ENCODE measurements at regions not wholly inside any gene's neighbourhood (a gene's known extent, or its start where the extent isn't known, plus 50 kb on each side); places are given as distances from the start of the nearest gene placed in this dataset.

DNA sequence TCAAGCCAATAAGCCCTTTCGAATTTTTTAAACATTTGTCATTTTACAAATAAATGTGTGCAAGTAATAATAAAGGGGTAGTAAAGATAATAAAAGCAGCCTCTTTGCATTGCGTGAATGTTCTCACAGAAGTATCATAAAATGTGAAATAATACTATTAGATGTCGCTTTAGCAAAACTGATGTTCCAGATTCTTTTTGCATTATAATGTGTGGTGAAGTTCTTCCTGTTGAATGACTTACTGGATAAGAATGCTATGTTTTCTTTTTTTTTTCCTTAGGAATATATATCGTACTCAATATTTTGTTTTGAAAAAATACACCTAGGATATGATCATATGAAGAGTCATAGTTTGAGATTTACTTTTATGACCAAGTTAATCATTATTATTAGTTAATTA is 85.2 kb upstream of the CDH12 start:
- H3K27me3 ChIP-seq (ENCODE audit: control insufficient read depth in 3 of 3, insufficient read depth in 3 of 3, low read depth in 1 of 3, low read length in 3 of 3), result no peaks in the 10 kb centered on the region
- H2AFZ ChIP-seq (ENCODE audit: low read length), result no peak overlapping the region
- no peak overlapping the region for H2BK120ac ChIP-seq (ENCODE audit: low read depth, low read length)
- H4K8ac ChIP-seq (ENCODE audit: low read depth, low read length), result no peak overlapping the region
- H3K23ac ChIP-seq (ENCODE audit: low read depth, low read length, poor library complexity), result no peak overlapping the region
- H3K4me1 ChIP-seq (ENCODE audit: control insufficient read depth in 2 of 2, insufficient read depth in 1 of 2, low read depth in 1 of 2, low read length in 2 of 2), result no peaks in the 10 kb centered on the region
- H3K9me3 ChIP-seq (replicated peaks in 1 of 2; ENCODE audit: control insufficient read depth in 2 of 2, insufficient read depth in 1 of 2, low read depth in 1 of 2, low read length in 2 of 2), result no peaks in the 10 kb centered on the region
- H3K27ac ChIP-seq (replicated peaks; ENCODE audit: low read length), result no peak overlapping the region
- no peak overlapping the region for H3K14ac ChIP-seq (ENCODE audit: low read length)
- H3K79me1 ChIP-seq (ENCODE audit: low read depth, low read length), result no peaks in the 10 kb centered on the region
- no peak for DNase-seq (ENCODE audit: low spot score)
- no peak overlapping the region for H2BK15ac ChIP-seq (ENCODE audit: low read length)
- no peak overlapping the region for H3K4me3 ChIP-seq (ENCODE audit: low read length in 2 of 2)
- H3K4ac ChIP-seq (ENCODE audit: low read length), result no peak overlapping the region
- H2BK5ac ChIP-seq (ENCODE audit: low read length), result no peak overlapping the region
- no peak overlapping the region for H2BK12ac ChIP-seq (ENCODE audit: low read length)
- no CpG with 5 or more reads among the region's 4 CpGs for WGBS, 2 donors (ENCODE audit: extremely low coverage in 2 of 2, insufficient read length in 2 of 2, insufficient replicate concordance in 1 of 2)
- no peak overlapping the region for H3K9ac ChIP-seq (ENCODE audit: low read depth, low read length, poor library complexity)
- H4K91ac ChIP-seq (ENCODE audit: low read depth, low read length, poor library complexity), result no peak overlapping the region
- H3K18ac ChIP-seq (ENCODE audit: low read length), result no peak overlapping the region
- no peak overlapping the region for H3K4me2 ChIP-seq (ENCODE audit: insufficient read depth, low read length, poor library complexity, severe bottlenecking)
- no peaks in the 10 kb centered on the region for H3K36me3 ChIP-seq (replicated peaks in 1 of 2; ENCODE audit: control insufficient read depth in 2 of 2, insufficient read depth in 2 of 2, low read length in 2 of 2)
- no peak overlapping the region for H2AK5ac ChIP-seq (ENCODE audit: low read depth, low read length)

DNA sequence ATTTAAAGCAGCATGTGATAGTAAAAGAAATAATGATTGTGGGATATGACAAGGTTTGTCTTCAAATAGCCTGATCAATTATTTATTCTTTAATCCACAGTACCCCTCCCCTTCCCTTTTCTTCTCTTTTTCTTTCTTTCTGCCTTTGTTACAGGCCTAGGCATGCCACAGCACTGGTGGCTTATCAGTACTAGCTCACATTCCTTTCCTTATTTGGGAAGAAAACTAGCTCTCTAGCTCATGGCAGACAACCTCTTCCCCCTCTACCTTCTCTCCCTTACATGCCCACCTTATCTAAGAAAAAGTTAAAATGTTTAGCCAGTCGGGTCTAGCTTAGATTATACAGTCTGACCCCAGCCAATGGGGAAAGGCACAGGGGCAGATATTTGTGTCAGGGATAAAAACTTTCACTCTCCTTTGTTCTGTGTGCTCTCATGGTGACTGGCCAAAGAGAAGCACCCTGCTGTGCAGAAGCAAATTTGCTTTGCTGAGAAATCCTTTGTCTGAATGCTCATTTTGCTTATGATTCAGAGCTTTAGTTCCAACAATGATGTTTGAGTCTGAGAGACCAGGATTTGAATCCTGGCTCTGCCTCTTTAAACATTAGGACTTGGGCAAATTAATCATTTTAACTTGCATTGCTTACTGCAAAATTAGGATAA is 75.8 kb upstream of the CDH12 start:
- peak overlapping the region; percentile 76 for H2AFZ ChIP-seq (ENCODE audit: low read length)
- peak; percentile 9 for DNase-seq (ENCODE audit: low spot score)
- H3K14ac ChIP-seq (ENCODE audit: low read length), result no peak overlapping the region
- H3K27me3 ChIP-seq (ENCODE audit: control insufficient read depth in 3 of 3, insufficient read depth in 3 of 3, low read depth in 1 of 3, low read length in 3 of 3), result no peaks in the 10 kb centered on the region
- no peak overlapping the region for H2BK12ac ChIP-seq (ENCODE audit: low read length)
- H2BK5ac ChIP-seq (ENCODE audit: low read length), result no peak overlapping the region
- H2AK5ac ChIP-seq (ENCODE audit: low read depth, low read length), result no peak overlapping the region
- no peaks in the 10 kb centered on the region for H3K79me1 ChIP-seq (ENCODE audit: low read depth, low read length)
- H3K27ac ChIP-seq (replicated peaks; ENCODE audit: low read length), result peak overlapping the region; percentile 71
- H3K18ac ChIP-seq (ENCODE audit: low read length), result no peak overlapping the region
- H3K4me1 ChIP-seq (ENCODE audit: control insufficient read depth in 2 of 2, insufficient read depth in 1 of 2, low read depth in 1 of 2, low read length in 2 of 2), result no peaks in the 10 kb centered on the region
- peaks cover 3 to 6% of the 10 kb centered on the region in 2 donors for H3K9me3 ChIP-seq (replicated peaks in 1 of 2; ENCODE audit: control insufficient read depth in 2 of 2, insufficient read depth in 1 of 2, low read depth in 1 of 2, low read length in 2 of 2)
- H3K36me3 ChIP-seq (replicated peaks in 1 of 2; ENCODE audit: control insufficient read depth in 2 of 2, insufficient read depth in 2 of 2, low read length in 2 of 2), result no peaks in the 10 kb centered on the region
- no peak overlapping the region for H3K23ac ChIP-seq (ENCODE audit: low read depth, low read length, poor library complexity)
- no peak overlapping the region for H4K91ac ChIP-seq (ENCODE audit: low read depth, low read length, poor library complexity)
- H3K4me3 ChIP-seq (ENCODE audit: low read length in 2 of 2), result no peak overlapping the region
- WGBS, 2 donors (ENCODE audit: extremely low coverage in 2 of 2, insufficient read length in 2 of 2, insufficient replicate concordance in 1 of 2), result no CpG with 5 or more reads among the region's 1 CpG
- H4K8ac ChIP-seq (ENCODE audit: low read depth, low read length), result no peak overlapping the region
- H3K4ac ChIP-seq (ENCODE audit: low read length), result no peak overlapping the region
- H2BK15ac ChIP-seq (ENCODE audit: low read length), result no peak overlapping the region
- H3K4me2 ChIP-seq (ENCODE audit: insufficient read depth, low read length, poor library complexity, severe bottlenecking), result no peak overlapping the region
- no peak overlapping the region for H3K9ac ChIP-seq (ENCODE audit: low read depth, low read length, poor library complexity)
- H2BK120ac ChIP-seq (ENCODE audit: low read depth, low read length), result no peak overlapping the region

DNA sequence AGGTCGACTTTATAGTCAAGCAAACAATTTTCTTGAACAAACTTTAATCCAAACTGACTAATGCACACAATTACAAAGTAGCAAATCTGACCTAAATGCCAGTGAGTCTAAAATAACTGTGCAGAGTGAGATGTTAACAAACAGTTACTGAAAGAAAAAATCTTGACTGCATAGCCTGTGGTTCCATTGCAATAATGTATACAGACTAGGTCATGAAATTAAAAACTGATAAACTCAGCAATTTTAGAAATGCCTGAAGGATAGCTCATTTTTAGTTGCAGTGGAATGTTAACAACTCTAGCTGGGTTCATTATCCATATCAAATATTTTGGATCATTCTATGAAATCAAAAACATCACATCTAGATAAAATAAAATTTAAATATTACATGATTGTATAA is 73.4 kb upstream of the CDH12 start:
- no peak overlapping the region for H2BK120ac ChIP-seq (ENCODE audit: low read depth, low read length)
- H3K14ac ChIP-seq (ENCODE audit: low read length), result no peak overlapping the region
- H4K91ac ChIP-seq (ENCODE audit: low read depth, low read length, poor library complexity), result no peak overlapping the region
- H2BK5ac ChIP-seq (ENCODE audit: low read length), result no peak overlapping the region
- H3K23ac ChIP-seq (ENCODE audit: low read depth, low read length, poor library complexity), result no peak overlapping the region
- no peak overlapping the region for H2BK12ac ChIP-seq (ENCODE audit: low read length)
- no peak for DNase-seq (ENCODE audit: low spot score)
- no peak overlapping the region for H2BK15ac ChIP-seq (ENCODE audit: low read length)
- no peaks in the 10 kb centered on the region for H3K79me1 ChIP-seq (ENCODE audit: low read depth, low read length)
- H2AFZ ChIP-seq (ENCODE audit: low read length), result no peak overlapping the region
- H3K4me3 ChIP-seq (ENCODE audit: low read length in 2 of 2), result no peak overlapping the region
- H3K4ac ChIP-seq (ENCODE audit: low read length), result no peak overlapping the region
- no CpG with 5 or more reads among the region's 1 CpG for WGBS, 2 donors (ENCODE audit: extremely low coverage in 2 of 2, insufficient read length in 2 of 2, insufficient replicate concordance in 1 of 2)
- H3K27ac ChIP-seq (replicated peaks; ENCODE audit: low read length), result no peak overlapping the region
- H3K27me3 ChIP-seq (ENCODE audit: control insufficient read depth in 3 of 3, insufficient read depth in 3 of 3, low read depth in 1 of 3, low read length in 3 of 3), result no peaks in the 10 kb centered on the region
- H4K8ac ChIP-seq (ENCODE audit: low read depth, low read length), result no peak overlapping the region
- no peaks in the 10 kb centered on the region for H3K4me1 ChIP-seq (ENCODE audit: control insufficient read depth in 2 of 2, insufficient read depth in 1 of 2, low read depth in 1 of 2, low read length in 2 of 2)
- H3K18ac ChIP-seq (ENCODE audit: low read length), result no peak overlapping the region
- H3K9me3 ChIP-seq (replicated peaks in 1 of 2; ENCODE audit: control insufficient read depth in 2 of 2, insufficient read depth in 1 of 2, low read depth in 1 of 2, low read length in 2 of 2), result peaks cover 3 to 6% of the 10 kb centered on the region in 2 donors
- H3K36me3 ChIP-seq (replicated peaks in 1 of 2; ENCODE audit: control insufficient read depth in 2 of 2, insufficient read depth in 2 of 2, low read length in 2 of 2), result no peaks in the 10 kb centered on the region
- no peak overlapping the region for H3K4me2 ChIP-seq (ENCODE audit: insufficient read depth, low read length, poor library complexity, severe bottlenecking)
- no peak overlapping the region for H2AK5ac ChIP-seq (ENCODE audit: low read depth, low read length)
- no peak overlapping the region for H3K9ac ChIP-seq (ENCODE audit: low read depth, low read length, poor library complexity)

DNA sequence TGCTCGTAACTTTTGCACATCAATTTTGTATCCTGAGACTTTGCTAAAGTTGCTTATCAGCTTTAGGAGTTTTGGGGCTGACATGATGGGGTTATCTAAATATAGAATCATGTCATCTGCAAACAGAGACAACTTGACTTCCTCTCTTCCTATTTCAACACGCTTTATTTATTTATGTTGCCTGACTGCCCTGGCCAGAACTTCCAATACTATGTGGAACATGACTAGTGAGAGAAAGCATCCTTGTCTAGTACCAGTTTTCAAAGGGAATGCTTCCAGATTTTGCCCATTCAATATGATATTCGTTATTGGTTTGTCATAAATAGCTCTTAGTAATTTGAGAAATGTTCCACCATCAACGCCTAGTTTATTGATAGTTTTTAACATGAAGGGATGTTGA is 65.4 kb upstream of the CDH12 start:
- no peak overlapping the region for H3K14ac ChIP-seq (ENCODE audit: low read length)
- no peak overlapping the region for H2AK5ac ChIP-seq (ENCODE audit: low read depth, low read length)
- no peak overlapping the region for H3K4ac ChIP-seq (ENCODE audit: low read length)
- no peak overlapping the region for H3K4me3 ChIP-seq (ENCODE audit: low read length in 2 of 2)
- WGBS, 2 donors (ENCODE audit: extremely low coverage in 2 of 2, insufficient read length in 2 of 2, insufficient replicate concordance in 1 of 2), result no CpG with 5 or more reads among the region's 4 CpGs
- H3K9me3 ChIP-seq (replicated peaks in 1 of 2; ENCODE audit: control insufficient read depth in 2 of 2, insufficient read depth in 1 of 2, low read depth in 1 of 2, low read length in 2 of 2), result no peaks in the 10 kb centered on the region
- no peak overlapping the region for H2AFZ ChIP-seq (ENCODE audit: low read length)
- H4K91ac ChIP-seq (ENCODE audit: low read depth, low read length, poor library complexity), result no peak overlapping the region
- H2BK120ac ChIP-seq (ENCODE audit: low read depth, low read length), result no peak overlapping the region
- H2BK12ac ChIP-seq (ENCODE audit: low read length), result no peak overlapping the region
- no peak for DNase-seq (ENCODE audit: low spot score)
- no peaks in the 10 kb centered on the region for H3K27me3 ChIP-seq (ENCODE audit: control insufficient read depth in 3 of 3, insufficient read depth in 3 of 3, low read depth in 1 of 3, low read length in 3 of 3)
- H2BK5ac ChIP-seq (ENCODE audit: low read length), result no peak overlapping the region
- no peaks in the 10 kb centered on the region for H3K79me1 ChIP-seq (ENCODE audit: low read depth, low read length)
- no peak overlapping the region for H3K4me2 ChIP-seq (ENCODE audit: insufficient read depth, low read length, poor library complexity, severe bottlenecking)
- H2BK15ac ChIP-seq (ENCODE audit: low read length), result no peak overlapping the region
- H3K9ac ChIP-seq (ENCODE audit: low read depth, low read length, poor library complexity), result no peak overlapping the region
- no peak overlapping the region for H3K18ac ChIP-seq (ENCODE audit: low read length)
- H3K4me1 ChIP-seq (ENCODE audit: control insufficient read depth in 2 of 2, insufficient read depth in 1 of 2, low read depth in 1 of 2, low read length in 2 of 2), result no peaks in the 10 kb centered on the region
- H3K36me3 ChIP-seq (replicated peaks in 1 of 2; ENCODE audit: control insufficient read depth in 2 of 2, insufficient read depth in 2 of 2, low read length in 2 of 2), result no peaks in the 10 kb centered on the region
- H3K23ac ChIP-seq (ENCODE audit: low read depth, low read length, poor library complexity), result no peak overlapping the region
- H3K27ac ChIP-seq (replicated peaks; ENCODE audit: low read length), result no peak overlapping the region
- H4K8ac ChIP-seq (ENCODE audit: low read depth, low read length), result no peak overlapping the region
